ENCODE measurements at regions not wholly inside any gene's neighbourhood (a gene's known extent, or its start where the extent isn't known, plus 50 kb on each side); places are given as distances from the start of the nearest gene placed in this dataset.

DNA sequence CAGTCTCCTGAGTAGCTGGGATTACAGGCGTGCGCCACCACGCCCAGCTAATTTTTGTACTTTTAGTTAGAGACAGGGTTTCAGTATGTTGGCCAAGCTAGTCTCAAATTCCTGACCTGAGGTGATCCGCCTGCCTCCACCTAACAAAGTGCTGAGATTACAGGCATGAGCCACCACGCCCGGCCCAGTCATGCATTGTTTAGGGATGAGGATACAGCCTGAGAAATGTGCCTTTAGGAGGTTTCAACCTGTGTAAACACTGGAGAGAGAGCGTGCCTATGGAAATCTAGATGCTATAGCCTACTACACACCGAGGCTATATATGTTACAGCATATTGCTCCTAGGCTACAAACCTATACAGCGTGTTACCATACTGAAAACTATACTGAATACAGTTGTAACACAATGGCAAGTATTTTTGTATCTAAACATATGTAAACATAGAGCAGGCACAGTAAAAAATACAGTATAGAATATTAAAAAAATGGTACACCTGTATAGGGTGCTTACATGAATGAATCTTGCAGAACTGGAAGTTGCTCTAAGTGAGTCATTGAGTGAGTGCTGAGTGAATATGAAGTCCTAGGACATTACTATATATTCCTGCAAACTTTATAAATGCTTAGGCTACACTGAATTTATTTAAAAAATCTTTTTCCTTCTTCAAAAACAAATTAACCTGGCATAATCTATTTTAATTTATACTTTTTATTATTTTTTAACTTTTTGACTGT lies 588.2 kb upstream of the ADGRL3 start:
- H3K4me3 ChIP-seq: no peak overlapping the region
- DNase-seq: no peak
- H3K27ac ChIP-seq: no peak overlapping the region
- 55% methylated on average over 7 of the region's 9 CpGs for WGBS (ENCODE audit: insufficient coverage, low coverage, low lambda C conversion rate, missing lambda C conversion rate)
- ATAC-seq: no peak
- intact Hi-C loops (cut with DNase I): no loop called here
- TF ChIP-seq CTCF (IDR thresholded peaks at IDR 0.05) (no peak), POLR2A (IDR thresholded peaks at IDR 0.05) (no peak)
- H3K4me1 ChIP-seq: no peaks in the 10 kb centered on the region
- no peaks in the 10 kb centered on the region for H3K27me3 ChIP-seq
- no peaks in the 10 kb centered on the region for H3K36me3 ChIP-seq
- no peaks in the 10 kb centered on the region for H3K9me3 ChIP-seq

GRCh38 chr4:60617731-60618130 lies 582.4 kb upstream of the ADGRL3 start:
- no peaks in the 10 kb centered on the region for H3K36me3 ChIP-seq
- DNase-seq (no peak), ATAC-seq (no peak)
- no peak overlapping the region for H3K4me3 ChIP-seq
- no peaks in the 10 kb centered on the region for H3K9me3 ChIP-seq
- no peak for TF ChIP-seq CTCF (IDR thresholded peaks at IDR 0.05)
- TF ChIP-seq POLR2A (IDR thresholded peaks at IDR 0.05): no peak
- H3K27ac ChIP-seq: no peak overlapping the region
- 40% methylated on average over 3 of the region's 4 CpGs for WGBS (ENCODE audit: insufficient coverage, low coverage, low lambda C conversion rate, missing lambda C conversion rate)
- intact Hi-C loops (cut with DNase I): no loop called here
- no peaks in the 10 kb centered on the region for H3K4me1 ChIP-seq
- H3K27me3 ChIP-seq: no peaks in the 10 kb centered on the region

DNA sequence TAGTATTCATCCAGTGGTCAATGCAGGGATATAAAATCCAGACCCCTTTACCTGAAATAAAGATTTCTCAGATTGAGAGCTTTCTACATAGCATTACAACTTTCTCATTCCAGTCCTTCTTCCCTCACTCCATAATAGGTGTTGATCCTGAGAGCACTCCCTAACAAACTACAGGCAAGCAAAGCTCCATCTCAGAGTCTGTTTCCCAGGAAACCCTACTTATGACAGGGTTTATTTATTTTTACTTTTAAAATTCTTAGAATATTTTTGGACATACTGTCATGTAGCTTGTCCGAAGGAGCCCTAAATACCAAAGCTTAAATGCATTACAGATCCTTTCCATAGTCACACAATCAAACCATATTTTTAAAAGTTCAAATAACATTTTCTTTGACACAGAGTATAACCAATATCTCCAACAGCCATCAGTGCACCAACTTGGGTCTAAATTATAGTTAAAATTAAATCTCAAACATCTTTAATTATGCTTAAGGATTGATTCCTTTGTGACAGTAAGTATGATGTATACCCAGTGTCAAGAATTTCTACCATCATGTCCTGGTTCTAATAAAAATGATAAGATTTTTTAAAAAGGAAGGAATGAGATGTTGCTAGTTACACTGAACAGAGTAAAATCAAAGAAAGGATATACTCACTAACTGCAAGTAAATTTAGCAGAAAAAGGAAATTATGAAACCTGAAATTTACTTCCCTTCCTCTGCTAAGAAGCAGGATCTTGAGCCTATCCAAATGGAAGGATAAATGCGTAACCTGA lies 580.4 kb upstream of the ADGRL3 start:
- DNase-seq: no peak
- no peak for TF ChIP-seq POLR2A (IDR thresholded peaks at IDR 0.05)
- TF ChIP-seq CTCF (IDR thresholded peaks at IDR 0.05): no peak

DNA sequence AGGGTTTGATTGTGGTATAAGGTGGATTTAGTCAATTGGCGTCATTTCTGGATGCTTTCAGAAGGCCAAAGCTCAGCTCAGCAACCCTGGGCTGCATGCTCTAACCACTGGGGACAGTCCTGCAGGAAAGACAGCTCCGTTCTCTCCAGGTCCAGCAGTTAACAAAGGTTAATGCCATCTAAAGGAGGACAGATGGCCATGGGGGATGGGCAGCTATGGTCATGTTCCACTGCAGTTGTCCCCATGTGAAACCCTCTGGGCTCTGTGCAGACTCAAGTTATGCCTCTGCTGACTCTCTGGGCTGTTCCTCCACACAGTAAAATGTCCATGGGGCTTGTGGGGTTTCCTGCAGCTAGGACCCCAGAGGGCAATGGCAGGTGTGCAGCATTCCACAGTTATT lies 562.1 kb upstream of the ADGRL3 start:
- DNase-seq: no peak
- H3K36me3 ChIP-seq: no peaks in the 10 kb centered on the region
- no peak overlapping the region for H3K27ac ChIP-seq
- no peaks in the 10 kb centered on the region for H3K9me3 ChIP-seq
- no peaks in the 10 kb centered on the region for H3K27me3 ChIP-seq
- H3K4me3 ChIP-seq: no peak overlapping the region
- 44% methylated on average over 1 of the region's 2 CpGs for WGBS (ENCODE audit: insufficient coverage, low coverage, low lambda C conversion rate, missing lambda C conversion rate)
- no peak for TF ChIP-seq CTCF (IDR thresholded peaks at IDR 0.05)
- TF ChIP-seq POLR2A (IDR thresholded peaks at IDR 0.05): no peak
- no peak for ATAC-seq
- H3K4me1 ChIP-seq: peaks cover 0 to 2% (median 0%) of the 10 kb centered on the region in 4 donors
- intact Hi-C loops (cut with DNase I): no loop called here

More for the DNA sequence above, 580.4 kb upstream of the ADGRL3 start:
- Histone ChIP-seq H3K9me3 (no peaks in the 10 kb centered on the region), H3K4me3 (no peak overlapping the region), H3K4me1 (no peaks in the 10 kb centered on the region), H3K27ac (no peak overlapping the region), H3K36me3 (no peaks in the 10 kb centered on the region), H3K27me3 (no peaks in the 10 kb centered on the region)
- WGBS (ENCODE audit: insufficient coverage, low coverage, low lambda C conversion rate, missing lambda C conversion rate): 45% methylated on average over 2 of the region's 2 CpGs
- no peak for ATAC-seq
- intact Hi-C loops (cut with DNase I): no loop called here

Data from right lobe of liver (tissue), 6 donors.